ENCODE measurements at regions not wholly inside any gene's neighbourhood (a gene's known extent, or its start where the extent isn't known, plus 50 kb on each side); places are given as distances from the start of the nearest gene placed in this dataset.
A peak's percentile ranks its signal among the peaks of the same experiment; 100 is the strongest.

DNA sequence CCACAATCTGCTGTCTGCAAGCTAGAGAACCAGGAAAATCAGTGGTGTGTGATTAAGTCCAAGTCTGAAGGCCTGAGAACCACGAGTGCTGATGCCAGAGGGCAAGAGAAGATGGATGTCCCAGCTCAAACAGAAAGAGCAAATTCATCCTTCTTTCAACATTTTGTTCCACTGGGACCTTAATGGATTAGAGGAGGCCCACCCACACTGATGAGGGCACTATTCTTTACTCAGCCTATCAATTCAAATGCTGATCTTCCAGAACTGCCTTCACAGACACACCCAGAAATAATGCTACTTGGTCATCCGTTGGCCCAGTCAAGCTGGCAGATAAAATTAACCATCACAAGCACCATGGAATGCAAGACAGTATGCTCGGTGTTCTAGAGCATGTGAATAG, 226.6 kb upstream of the SASH1 start:
- TF ChIP-seq, protein P1, sequence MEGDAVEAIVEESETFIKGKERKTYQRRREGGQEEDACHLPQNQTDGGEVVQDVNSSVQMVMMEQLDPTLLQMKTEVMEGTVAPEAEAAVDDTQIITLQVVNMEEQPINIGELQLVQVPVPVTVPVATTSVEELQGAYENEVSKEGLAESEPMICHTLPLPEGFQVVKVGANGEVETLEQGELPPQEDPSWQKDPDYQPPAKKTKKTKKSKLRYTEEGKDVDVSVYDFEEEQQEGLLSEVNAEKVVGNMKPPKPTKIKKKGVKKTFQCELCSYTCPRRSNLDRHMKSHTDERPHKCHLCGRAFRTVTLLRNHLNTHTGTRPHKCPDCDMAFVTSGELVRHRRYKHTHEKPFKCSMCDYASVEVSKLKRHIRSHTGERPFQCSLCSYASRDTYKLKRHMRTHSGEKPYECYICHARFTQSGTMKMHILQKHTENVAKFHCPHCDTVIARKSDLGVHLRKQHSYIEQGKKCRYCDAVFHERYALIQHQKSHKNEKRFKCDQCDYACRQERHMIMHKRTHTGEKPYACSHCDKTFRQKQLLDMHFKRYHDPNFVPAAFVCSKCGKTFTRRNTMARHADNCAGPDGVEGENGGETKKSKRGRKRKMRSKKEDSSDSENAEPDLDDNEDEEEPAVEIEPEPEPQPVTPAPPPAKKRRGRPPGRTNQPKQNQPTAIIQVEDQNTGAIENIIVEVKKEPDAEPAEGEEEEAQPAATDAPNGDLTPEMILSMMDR (IDR thresholded peaks at IDR 0.05; ENCODE audit: insufficient read depth, low read depth, low read length, missing control alignments), result no peak
- no peak for DNase-seq (ENCODE audit: low read depth)
- H3K4me3 ChIP-seq (ENCODE audit: low read length), result no peak overlapping the region

DNA sequence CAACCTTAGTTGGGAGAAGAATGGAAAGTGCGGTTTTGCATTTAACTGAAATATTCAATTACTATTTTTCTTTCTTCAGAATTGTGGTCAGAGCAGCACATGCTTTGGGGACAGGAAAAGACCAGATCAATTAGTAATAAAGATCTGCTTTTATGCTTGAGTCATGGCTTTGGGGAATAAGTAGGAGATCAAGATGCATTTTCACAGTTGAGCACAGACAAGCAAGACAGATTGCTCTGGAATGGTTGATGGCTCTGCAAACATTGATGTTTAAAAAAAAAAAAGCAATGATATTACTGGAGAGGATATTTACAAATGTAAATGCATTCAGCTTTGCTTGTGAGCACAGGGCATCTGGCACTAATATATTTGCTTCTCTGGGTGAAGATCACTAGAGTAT, 224.4 kb upstream of the SASH1 start:
- DNase-seq (ENCODE audit: low read depth), result no peak
- no peak overlapping the region for H3K4me3 ChIP-seq (ENCODE audit: low read length)
- TF ChIP-seq, protein P1 (IDR thresholded peaks at IDR 0.05; ENCODE audit: insufficient read depth, low read depth, low read length, missing control alignments), result no peak

DNA sequence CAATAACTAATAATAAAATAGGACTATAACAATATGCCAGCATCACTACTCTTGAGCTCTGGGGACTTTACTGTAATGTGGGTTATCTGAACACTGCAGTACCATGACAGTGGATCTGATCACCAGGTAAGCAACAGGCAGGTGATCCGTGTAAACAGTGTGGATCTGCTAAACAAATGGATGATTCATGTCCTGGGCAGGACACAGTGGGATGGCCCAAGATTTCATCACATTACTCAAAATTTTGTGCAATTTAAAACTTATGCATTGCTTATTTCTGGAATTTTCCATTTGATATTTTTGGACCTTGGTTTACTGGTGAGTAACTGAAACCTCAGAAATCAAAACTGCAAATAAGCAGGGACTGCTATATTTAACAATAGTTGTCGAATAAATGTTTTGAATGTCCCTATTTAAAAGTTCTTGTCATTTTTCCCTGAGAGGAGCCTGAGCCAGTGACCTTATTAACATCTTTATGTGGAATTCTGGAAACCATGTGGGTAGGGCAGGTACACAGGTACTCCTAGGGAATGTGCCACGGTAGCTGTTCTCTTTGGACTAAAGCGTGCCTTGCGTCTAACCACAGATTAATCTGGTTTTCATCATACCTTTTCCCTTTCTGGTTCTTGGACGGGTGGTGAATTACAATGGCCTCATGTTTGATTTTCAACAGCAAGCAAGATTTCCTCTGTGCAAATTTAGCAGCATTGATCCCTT, 214.5 kb upstream of the SASH1 start:
- H3K4me3 ChIP-seq (ENCODE audit: low read length), result no peak overlapping the region
- TF ChIP-seq, protein P1 (IDR thresholded peaks at IDR 0.05; ENCODE audit: insufficient read depth, low read depth, low read length, missing control alignments), result no peak
- peak; percentile 74 for DNase-seq (ENCODE audit: low read depth)

DNA sequence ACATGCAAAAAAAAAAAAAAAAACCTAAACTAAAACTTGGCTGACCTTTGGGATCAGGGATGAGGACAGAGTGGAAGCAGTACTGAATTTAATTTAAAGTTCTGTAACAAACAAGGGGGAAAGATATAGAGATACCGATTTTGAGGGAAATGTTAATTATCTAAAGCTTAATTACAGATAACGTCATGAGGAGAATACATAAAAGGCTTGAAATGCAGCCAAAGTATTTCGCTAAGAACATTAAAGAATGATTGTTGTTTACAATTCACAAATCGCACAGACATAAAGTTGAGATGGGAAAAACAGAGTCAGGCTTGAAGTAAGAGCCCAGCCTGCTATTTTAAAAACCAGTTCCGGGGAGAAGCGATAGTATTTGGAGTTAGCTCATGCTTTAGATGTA, 208.0 kb upstream of the SASH1 start:
- DNase-seq (ENCODE audit: low read depth), result no peak
- TF ChIP-seq, protein P1 (IDR thresholded peaks at IDR 0.05; ENCODE audit: insufficient read depth, low read depth, low read length, missing control alignments), result no peak
- H3K4me3 ChIP-seq (ENCODE audit: low read length), result no peak overlapping the region

DNA sequence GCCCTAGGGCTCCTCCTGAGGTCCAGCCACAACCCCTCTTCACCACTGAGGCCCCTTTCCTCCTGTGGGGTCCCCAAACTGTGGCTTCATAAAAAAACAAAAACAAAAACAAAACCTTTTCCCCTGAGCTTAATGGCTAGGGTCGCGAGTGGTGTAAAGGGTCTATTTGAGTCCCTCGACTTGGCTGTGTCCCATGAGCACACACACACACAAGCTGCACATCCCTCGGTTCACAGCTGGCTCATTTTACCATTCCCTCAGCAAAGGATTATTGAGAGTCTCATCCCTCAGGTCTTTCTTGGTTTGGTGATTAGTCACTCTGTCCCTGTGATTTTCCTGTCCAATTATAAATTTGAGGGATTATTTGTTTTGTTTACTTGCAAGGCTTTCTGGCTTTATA, 206.1 kb upstream of the SASH1 start:
- H3K4me3 ChIP-seq (ENCODE audit: low read length), result no peak overlapping the region
- TF ChIP-seq, protein P1 (IDR thresholded peaks at IDR 0.05; ENCODE audit: insufficient read depth, low read depth, low read length, missing control alignments), result no peak
- no peak for DNase-seq (ENCODE audit: low read depth)

DNA sequence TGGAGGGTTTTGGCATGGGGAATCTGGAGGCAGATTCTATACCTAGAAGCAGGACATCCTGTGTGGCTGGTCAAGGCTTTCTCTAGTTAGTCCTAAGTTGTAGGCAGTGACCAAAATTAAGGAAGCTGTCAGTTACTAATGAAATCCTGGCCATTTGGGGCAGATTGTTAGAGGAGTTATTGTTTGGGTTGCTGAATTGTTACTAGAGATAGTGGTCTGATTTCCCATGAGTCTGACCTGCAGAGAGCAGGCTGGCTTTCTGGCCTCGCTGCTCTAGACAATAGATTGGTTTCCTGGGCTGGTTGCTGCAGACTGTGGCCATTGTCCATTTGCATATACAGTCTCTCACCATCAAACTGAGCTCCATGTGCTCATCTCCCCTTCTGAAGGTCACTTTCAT, 205.0 kb upstream of the SASH1 start:
- DNase-seq (ENCODE audit: low read depth), result no peak
- no peak overlapping the region for H3K4me3 ChIP-seq (ENCODE audit: low read length)
- TF ChIP-seq, protein P1 (IDR thresholded peaks at IDR 0.05; ENCODE audit: insufficient read depth, low read depth, low read length, missing control alignments), result no peak

DNA sequence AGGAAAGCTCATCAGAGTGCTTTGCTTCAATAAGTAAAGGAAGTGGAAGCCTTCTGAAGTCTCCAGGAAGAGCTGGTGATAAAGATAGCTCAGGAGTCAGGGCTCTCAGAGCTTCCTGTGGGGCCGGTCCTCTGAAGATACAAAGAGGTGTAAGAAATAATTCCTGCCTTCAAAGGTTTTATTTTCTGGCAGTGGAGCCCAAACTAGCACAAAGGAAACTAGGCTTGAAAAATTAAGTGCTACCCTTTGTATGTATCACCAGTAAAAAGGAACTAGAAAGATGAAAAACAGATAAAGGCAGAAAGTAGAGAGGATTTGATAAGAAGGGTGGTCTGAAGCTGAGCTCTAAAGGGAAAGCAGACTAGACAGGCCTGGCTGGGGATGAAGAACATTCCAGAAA, 204.1 kb upstream of the SASH1 start:
- TF ChIP-seq, protein P1 (IDR thresholded peaks at IDR 0.05; ENCODE audit: insufficient read depth, low read depth, low read length, missing control alignments), result no peak
- H3K4me3 ChIP-seq (ENCODE audit: low read length), result no peak overlapping the region
- no peak for DNase-seq (ENCODE audit: low read depth)
